Uterus (tissue), 2 donors: ENCODE measurements at regions not wholly inside any gene's neighbourhood (a gene's known extent, or its start where the extent isn't known, plus 50 kb on each side); places are given as distances from the start of the nearest gene placed in this dataset.

ENCODE experiments used
- POLR2A ChIP-seq, 2 donors: fragments of 450-650 bp; IDR thresholded peaks; one replicate each; pipeline ENCODE4 v1.6.1; 2016; ENCODE audit warnings: antibody characterized with exemption in 2 of 2, mild to moderate bottlenecking in 1 of 2, moderate library complexity in 1 of 2
- TF ChIP-seq, protein P1 (sequence below), 4 experiments: fragments of 200-600 bp in 2 of 4; fragments of 450-650 bp in 2 of 4; sonication (generic) in 2 of 4; IDR thresholded peaks; one replicate each; pipeline ENCODE4 v1.5.1; 2016 to 2019; ENCODE audit warnings: antibody characterized with exemption in 4 of 4, mild to moderate bottlenecking in 2 of 4, moderate library complexity in 1 of 4

- TF ChIP-seq, protein P1, sequence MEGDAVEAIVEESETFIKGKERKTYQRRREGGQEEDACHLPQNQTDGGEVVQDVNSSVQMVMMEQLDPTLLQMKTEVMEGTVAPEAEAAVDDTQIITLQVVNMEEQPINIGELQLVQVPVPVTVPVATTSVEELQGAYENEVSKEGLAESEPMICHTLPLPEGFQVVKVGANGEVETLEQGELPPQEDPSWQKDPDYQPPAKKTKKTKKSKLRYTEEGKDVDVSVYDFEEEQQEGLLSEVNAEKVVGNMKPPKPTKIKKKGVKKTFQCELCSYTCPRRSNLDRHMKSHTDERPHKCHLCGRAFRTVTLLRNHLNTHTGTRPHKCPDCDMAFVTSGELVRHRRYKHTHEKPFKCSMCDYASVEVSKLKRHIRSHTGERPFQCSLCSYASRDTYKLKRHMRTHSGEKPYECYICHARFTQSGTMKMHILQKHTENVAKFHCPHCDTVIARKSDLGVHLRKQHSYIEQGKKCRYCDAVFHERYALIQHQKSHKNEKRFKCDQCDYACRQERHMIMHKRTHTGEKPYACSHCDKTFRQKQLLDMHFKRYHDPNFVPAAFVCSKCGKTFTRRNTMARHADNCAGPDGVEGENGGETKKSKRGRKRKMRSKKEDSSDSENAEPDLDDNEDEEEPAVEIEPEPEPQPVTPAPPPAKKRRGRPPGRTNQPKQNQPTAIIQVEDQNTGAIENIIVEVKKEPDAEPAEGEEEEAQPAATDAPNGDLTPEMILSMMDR (IDR thresholded peaks at IDR 0.05): no peak
- no peak for TF ChIP-seq POLR2A (IDR thresholded peaks at IDR 0.05)
These were observed 1719.9 kb downstream of the GRIK2 start for GRCh38 chr6:103113416-103113815.
